Astrocyte (in vitro differentiated cells and primary cell): ENCODE measurements at regions not wholly inside any gene's neighbourhood (a gene's known extent, or its start where the extent isn't known, plus 50 kb on each side); places are given as distances from the start of the nearest gene placed in this dataset.

Experiments
- EZH2 ChIP-seq: IDR thresholded peaks from 2 replicates; pipeline ENCODE4 v1.6.1; 2012; ENCODE audit warnings: mild to moderate bottlenecking, low read length, inconsistent platforms; ENCODE audit not compliant: insufficient read depth
- TF ChIP-seq, protein P1 (sequence below): IDR thresholded peaks from 2 replicates; pipeline ENCODE4 v1.5.1; 2011; ENCODE audit warnings: low read depth, mild to moderate bottlenecking, inconsistent platforms, low read length, moderate library complexity; ENCODE audit not compliant: insufficient read depth

DNA sequence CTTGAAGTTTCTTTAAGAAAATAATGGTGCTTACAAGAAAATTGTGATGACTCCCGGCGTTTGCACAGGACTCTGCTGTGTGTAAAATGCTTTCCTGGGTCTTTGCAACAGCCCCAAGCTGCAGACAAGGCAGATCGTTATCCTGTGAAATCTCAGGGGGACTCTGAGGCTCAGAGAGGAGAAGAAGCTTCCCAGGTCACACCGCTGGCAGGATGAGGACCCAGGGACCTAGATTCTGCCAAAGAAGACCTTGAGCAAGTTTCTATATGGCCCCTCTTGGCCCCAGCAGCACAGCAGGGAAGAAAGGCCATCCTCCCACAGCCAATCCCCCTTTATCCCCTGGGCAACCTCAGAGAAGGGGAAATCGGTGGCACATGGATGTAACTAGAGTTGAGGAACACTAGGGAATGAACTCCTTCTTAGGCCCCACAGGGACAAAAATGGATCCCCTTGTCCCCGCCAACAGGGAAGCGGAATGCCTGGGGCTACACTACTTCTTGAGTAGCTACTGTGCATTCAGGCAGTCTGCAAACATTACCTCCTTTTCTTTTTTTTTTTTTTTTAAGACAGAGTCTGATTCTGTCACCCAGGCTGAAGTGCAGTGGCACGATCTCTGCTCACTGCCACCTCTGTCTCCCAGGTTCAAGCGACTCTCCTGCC lies 72.8 kb downstream of the CPN2 start:
- TF ChIP-seq, protein P1, sequence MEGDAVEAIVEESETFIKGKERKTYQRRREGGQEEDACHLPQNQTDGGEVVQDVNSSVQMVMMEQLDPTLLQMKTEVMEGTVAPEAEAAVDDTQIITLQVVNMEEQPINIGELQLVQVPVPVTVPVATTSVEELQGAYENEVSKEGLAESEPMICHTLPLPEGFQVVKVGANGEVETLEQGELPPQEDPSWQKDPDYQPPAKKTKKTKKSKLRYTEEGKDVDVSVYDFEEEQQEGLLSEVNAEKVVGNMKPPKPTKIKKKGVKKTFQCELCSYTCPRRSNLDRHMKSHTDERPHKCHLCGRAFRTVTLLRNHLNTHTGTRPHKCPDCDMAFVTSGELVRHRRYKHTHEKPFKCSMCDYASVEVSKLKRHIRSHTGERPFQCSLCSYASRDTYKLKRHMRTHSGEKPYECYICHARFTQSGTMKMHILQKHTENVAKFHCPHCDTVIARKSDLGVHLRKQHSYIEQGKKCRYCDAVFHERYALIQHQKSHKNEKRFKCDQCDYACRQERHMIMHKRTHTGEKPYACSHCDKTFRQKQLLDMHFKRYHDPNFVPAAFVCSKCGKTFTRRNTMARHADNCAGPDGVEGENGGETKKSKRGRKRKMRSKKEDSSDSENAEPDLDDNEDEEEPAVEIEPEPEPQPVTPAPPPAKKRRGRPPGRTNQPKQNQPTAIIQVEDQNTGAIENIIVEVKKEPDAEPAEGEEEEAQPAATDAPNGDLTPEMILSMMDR: no peak
- TF ChIP-seq EZH2: no peak
